GM23338 (cell line): ENCODE measurements at regions not wholly inside any gene's neighbourhood (a gene's known extent, or its start where the extent isn't known, plus 50 kb on each side); places are given as distances from the start of the nearest gene placed in this dataset.

Experiments
- JUNB ChIP-seq: IDR thresholded peaks from one replicate; pipeline ENCODE4 v1.6.1; 2016; ENCODE audit warnings: antibody characterized with exemption; ENCODE audit not compliant: unreplicated experiment
- POLR2AphosphoS5 ChIP-seq: IDR thresholded peaks from 2 replicates; pipeline ENCODE4 v1.6.1; 2016; ENCODE audit warnings: antibody characterized with exemption, low read depth
- TF ChIP-seq, protein P1 (sequence below), 2 experiments: fragments of 200-600 bp in 1 of 2; sonication (generic) in 1 of 2; conservative IDR thresholded peaks; 2 replicates each; pipeline versions ENCODE4 v1.5.1 to v1.6.1; 2016 to 2017; ENCODE audit warnings: antibody characterized with exemption in 2 of 2, low read depth in 2 of 2, mild to moderate bottlenecking in 2 of 2, moderate library complexity in 1 of 2

DNA sequence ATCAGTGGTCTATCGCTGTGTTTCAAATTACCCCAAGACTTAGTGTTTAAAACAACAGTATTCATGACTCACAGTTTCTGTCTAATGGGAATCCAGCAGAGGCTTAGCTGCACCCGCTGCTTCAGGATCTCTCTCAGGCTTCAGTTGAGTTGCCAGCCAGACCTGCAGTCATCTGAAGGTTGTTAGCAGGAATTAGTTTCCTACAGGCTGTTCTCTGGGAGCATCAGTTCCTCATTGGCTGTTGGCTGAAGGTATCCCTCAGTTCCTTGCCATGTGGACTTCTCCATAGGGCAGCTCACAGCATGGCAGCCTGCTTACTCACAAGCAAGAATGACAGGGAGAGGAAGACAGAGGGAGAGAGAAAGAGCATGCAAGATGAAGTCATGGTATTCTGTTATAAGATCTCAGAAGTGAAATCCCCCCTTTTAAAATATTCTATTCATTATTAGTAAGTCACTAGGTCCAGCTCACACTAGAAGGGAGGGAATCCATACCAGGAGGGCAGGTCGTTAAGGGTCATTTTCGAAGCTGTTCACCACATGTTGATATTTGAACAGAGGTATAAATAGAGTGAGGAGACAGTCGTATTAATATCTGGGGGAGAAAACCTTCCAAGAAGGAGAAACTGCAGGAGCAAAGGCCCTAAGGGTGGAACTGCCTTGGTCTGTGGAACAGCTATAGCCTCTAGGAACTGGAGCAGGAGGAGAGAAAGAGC lies 473.9 kb upstream of the PPP2R3A start:
- TF ChIP-seq, protein P1, sequence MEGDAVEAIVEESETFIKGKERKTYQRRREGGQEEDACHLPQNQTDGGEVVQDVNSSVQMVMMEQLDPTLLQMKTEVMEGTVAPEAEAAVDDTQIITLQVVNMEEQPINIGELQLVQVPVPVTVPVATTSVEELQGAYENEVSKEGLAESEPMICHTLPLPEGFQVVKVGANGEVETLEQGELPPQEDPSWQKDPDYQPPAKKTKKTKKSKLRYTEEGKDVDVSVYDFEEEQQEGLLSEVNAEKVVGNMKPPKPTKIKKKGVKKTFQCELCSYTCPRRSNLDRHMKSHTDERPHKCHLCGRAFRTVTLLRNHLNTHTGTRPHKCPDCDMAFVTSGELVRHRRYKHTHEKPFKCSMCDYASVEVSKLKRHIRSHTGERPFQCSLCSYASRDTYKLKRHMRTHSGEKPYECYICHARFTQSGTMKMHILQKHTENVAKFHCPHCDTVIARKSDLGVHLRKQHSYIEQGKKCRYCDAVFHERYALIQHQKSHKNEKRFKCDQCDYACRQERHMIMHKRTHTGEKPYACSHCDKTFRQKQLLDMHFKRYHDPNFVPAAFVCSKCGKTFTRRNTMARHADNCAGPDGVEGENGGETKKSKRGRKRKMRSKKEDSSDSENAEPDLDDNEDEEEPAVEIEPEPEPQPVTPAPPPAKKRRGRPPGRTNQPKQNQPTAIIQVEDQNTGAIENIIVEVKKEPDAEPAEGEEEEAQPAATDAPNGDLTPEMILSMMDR (conservative IDR thresholded peaks at IDR 0.05; ENCODE audit: low read depth in 2 of 2): no peak
- TF ChIP-seq JUNB (no peak), POLR2AphosphoS5 (no peak)
